Activated B cell treated with CpG ODN at 0.5 μM for 24 hours (primary cell): ENCODE measurements at regions not wholly inside any gene's neighbourhood (a gene's known extent, or its start where the extent isn't known, plus 50 kb on each side); places are given as distances from the start of the nearest gene placed in this dataset.

Source experiments
- ATAC-seq: fragments of 200-7000 bp; cut with Tn5 transposase; one replicate; pipeline ENCODE4 v1.10.0; 2021; ENCODE audit warnings: low read depth, mild to moderate bottlenecking, moderate library complexity
- CTCF ChIA-PET: fragments of 350-600 bp; sonication (Branson Sonifier 250); formaldehyde crosslinking; loops from one replicate; lab custom pipeline; 2021; ENCODE audit warnings: antibody characterized with exemption; lab: Charles Lee
- POLR2A ChIA-PET: fragments of 350-600 bp; sonication (Branson Sonifier 250); formaldehyde crosslinking; loops from one replicate; lab custom pipeline; 2021; ENCODE audit warnings: antibody characterized with exemption; lab: Charles Lee
- DNase-seq: peaks from one replicate; pipeline ENCODE4 v3.0.0; 2022
- H3K27ac Mint-ChIP-seq: one replicate; pipeline ENCODE4 v1.8.0; 2020; ENCODE audit warnings: mixed read lengths
- H3K27me3 Mint-ChIP-seq: one replicate; pipeline ENCODE4 v1.8.0; 2021; ENCODE audit warnings: mixed read lengths
- H3K36me3 Mint-ChIP-seq: one replicate; pipeline ENCODE4 v1.8.0; 2021; ENCODE audit warnings: low read depth, mixed read lengths
- H3K4me1 Mint-ChIP-seq: one replicate; pipeline ENCODE4 v1.8.0; 2021; ENCODE audit warnings: mixed read lengths
- H3K4me3 Mint-ChIP-seq: one replicate; pipeline ENCODE4 v1.8.0; 2020; ENCODE audit warnings: mild to moderate bottlenecking, mixed read lengths
- H3K9me3 Mint-ChIP-seq: one replicate; pipeline ENCODE4 v1.8.0; 2020; ENCODE audit warnings: mixed read lengths
- intact Hi-C: fragments of 100-400 bp; cut with micrococcal nuclease; formaldehyde crosslinking; loops from one replicate; pipeline ENCODE4 v1.15.1; 2024
- TF ChIP-seq, protein P1 (sequence below): fragments of 200-600 bp; IDR thresholded peaks from one replicate; pipeline ENCODE4 v1.8.0; 2022; ENCODE audit warnings: antibody characterized with exemption, mild to moderate bottlenecking

DNA sequence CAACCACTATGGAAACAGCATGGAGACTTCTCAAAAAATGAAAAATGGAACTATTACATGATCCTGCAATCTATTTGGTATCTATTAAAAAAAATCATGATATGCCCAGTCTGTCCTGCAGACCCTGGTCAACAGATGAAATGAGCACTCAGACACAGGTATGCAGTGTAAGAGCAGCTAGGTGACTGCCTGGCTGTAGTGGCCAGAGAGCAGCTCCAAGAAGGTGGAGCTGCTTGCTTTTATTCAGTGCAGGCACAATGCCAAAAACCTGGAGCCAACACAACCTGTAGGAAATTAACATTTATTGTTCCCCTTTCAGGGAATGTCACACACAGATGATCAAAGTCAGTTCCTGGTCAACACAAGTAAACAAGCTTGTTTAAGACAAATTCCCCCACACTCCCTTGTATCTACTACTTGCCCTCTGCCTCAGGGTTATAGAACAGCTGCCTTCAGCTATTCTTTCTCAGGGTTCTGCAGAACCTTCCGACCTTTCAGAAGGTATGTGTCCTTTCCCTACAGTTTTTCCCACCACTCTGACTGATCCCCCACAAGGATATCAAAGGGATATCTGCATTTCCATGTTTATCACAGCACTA, 933.7 kb upstream of the SLITRK5 start:
- Mint-ChIP-seq H3K9me3 (peaks cover 28% of the 10 kb centered on the region), H3K27me3 (no peaks in the 10 kb centered on the region), H3K36me3 (no peaks in the 10 kb centered on the region), H3K4me3 (no peak overlapping the region), H3K4me1 (no peaks in the 10 kb centered on the region), H3K27ac (no peak overlapping the region)
- ChIA-PET POLR2A (no interaction called here), CTCF (no interaction called here)
- no peak for DNase-seq
- intact Hi-C loops = no loop called here
- TF ChIP-seq, protein P1, sequence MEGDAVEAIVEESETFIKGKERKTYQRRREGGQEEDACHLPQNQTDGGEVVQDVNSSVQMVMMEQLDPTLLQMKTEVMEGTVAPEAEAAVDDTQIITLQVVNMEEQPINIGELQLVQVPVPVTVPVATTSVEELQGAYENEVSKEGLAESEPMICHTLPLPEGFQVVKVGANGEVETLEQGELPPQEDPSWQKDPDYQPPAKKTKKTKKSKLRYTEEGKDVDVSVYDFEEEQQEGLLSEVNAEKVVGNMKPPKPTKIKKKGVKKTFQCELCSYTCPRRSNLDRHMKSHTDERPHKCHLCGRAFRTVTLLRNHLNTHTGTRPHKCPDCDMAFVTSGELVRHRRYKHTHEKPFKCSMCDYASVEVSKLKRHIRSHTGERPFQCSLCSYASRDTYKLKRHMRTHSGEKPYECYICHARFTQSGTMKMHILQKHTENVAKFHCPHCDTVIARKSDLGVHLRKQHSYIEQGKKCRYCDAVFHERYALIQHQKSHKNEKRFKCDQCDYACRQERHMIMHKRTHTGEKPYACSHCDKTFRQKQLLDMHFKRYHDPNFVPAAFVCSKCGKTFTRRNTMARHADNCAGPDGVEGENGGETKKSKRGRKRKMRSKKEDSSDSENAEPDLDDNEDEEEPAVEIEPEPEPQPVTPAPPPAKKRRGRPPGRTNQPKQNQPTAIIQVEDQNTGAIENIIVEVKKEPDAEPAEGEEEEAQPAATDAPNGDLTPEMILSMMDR = no peak
- ATAC-seq = no peak

DNA sequence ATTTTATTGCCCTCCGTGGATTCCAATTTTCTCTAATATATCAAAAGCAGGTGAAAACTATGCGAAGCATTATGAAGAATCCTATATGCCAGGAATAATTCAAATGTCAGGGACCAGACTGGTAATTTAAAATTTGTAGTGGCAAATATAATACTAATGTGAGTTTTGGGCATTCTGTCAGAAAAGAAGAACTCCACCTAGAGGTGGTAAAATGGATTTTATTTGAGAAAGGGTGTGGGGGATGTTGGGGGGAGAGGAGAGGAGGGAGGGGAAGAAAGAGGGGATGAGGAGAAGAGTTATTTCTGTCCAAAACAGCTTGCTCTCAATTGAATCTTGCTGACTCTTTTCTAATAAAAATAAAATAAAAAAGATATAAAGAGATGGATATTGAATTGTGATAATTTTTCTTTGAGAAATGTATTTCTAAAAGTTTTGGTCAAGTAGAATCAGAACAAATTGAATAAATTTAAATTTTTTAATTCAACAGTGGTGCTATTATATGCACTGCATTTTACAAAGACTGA, 929.3 kb upstream of the SLITRK5 start:
- H3K27ac Mint-ChIP-seq = no peak overlapping the region
- TF ChIP-seq, protein P1 = no peak
- H3K4me1 Mint-ChIP-seq = no peaks in the 10 kb centered on the region
- intact Hi-C loops = no loop called here
- no peaks in the 10 kb centered on the region for H3K27me3 Mint-ChIP-seq
- ATAC-seq = no peak
- H3K4me3 Mint-ChIP-seq = no peak overlapping the region
- H3K36me3 Mint-ChIP-seq = no peaks in the 10 kb centered on the region
- ChIA-PET CTCF (no interaction called here), POLR2A (no interaction called here)
- DNase-seq = no peak
- H3K9me3 Mint-ChIP-seq = peaks cover 17% of the 10 kb centered on the region

DNA sequence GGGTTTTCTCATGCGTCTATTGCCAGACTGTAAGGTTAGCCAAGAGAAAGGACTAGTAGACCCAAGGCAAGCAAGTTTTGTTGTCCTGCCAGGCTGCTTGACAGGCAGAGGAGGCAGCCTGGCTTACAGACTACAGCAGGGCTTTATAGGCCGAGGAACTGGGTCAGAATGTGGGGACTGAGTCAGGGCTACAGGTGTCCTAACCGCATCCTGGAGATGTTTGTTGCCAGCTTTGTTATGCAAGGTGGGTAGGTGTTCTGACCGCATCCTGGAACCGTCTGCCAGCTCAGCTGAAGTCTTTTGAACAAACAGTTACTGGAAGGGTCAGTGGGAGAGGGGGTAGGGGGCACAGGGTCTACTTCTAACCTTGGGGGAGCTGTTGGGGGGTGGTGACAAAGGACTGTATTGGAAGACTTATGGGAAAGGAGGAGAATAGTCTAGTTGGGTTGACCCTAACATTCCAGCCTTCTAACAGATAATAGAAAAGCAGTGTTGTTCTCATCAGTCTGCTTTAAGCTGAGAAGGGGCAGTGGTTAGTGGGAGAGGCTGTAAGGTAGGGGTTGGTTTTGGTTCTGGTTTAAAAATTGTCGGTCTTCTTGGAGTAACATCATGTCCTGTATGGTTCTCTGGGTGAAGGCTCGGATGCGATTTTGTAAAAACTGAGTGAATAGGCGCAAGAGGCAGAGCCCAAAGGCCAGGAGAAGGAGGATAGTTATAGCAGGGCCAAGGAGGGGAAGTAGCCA, 913.8 kb upstream of the SLITRK5 start:
- DNase-seq = no peak
- intact Hi-C loops = no loop called here
- Mint-ChIP-seq H3K9me3 (peaks cover 19% of the 10 kb centered on the region), H3K36me3 (no peaks in the 10 kb centered on the region), H3K4me1 (no peaks in the 10 kb centered on the region), H3K27me3 (no peaks in the 10 kb centered on the region), H3K27ac (no peak overlapping the region), H3K4me3 (no peak overlapping the region)
- TF ChIP-seq, protein P1 = no peak
- CTCF ChIA-PET = no interaction called here
- POLR2A ChIA-PET = no interaction called here
- ATAC-seq = no peak

DNA sequence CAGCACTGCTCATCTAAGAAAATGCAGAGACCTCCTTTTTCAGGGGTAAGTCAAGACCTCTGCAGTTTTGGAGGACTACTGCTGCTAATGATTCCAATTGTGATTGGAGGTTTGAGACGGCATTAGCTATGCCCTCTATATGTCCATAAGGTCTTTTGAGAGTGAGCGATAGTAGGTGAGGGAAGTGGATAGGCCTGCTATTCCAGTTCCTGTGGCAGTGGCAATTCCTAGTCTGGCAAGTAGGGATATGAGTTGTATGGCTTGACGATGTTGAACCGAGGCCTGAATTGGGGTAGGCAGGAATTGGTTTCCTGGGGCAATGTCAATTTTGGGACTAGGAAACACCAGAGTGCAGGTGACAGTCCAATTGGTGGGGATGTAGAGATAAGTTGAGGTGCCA, 913.1 kb upstream of the SLITRK5 start:
- Mint-ChIP-seq H3K4me1 (no peaks in the 10 kb centered on the region), H3K36me3 (no peaks in the 10 kb centered on the region), H3K27ac (no peak overlapping the region), H3K4me3 (no peak overlapping the region), H3K9me3 (peaks cover 27% of the 10 kb centered on the region), H3K27me3 (no peaks in the 10 kb centered on the region)
- ChIA-PET CTCF (no interaction called here), POLR2A (no interaction called here)
- intact Hi-C loops = no loop called here
- TF ChIP-seq, protein P1 = no peak
- ATAC-seq = no peak
- no peak for DNase-seq

DNA sequence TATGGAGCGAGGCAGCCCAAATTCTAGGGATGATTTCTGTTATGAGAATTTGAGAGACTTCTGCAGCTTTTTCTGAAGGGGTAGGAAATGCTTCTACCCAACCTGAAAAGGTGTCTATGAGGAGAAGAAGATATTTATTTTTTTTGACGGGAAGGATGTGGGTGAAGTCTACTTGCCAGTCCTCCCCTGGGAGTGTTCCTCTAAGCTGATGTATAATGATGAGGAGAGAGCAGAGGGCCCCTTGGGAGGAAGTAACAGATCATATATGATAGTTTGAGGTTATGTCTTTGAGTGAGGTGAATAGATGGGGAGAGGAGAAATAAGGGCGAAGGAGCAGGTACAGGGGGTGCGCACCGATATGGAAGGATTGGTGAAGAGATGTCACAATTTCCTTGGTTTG, 910.6 kb upstream of the SLITRK5 start:
- TF ChIP-seq, protein P1 = no peak
- ChIA-PET CTCF (no interaction called here), POLR2A (no interaction called here)
- Mint-ChIP-seq H3K9me3 (peaks cover 33% of the 10 kb centered on the region), H3K27me3 (no peaks in the 10 kb centered on the region), H3K36me3 (no peaks in the 10 kb centered on the region), H3K4me3 (no peak overlapping the region), H3K27ac (no peak overlapping the region), H3K4me1 (no peaks in the 10 kb centered on the region)
- DNase-seq = no peak
- no peak for ATAC-seq
- intact Hi-C loops = no loop called here
